WTC11 (cell line): ENCODE measurements at regions not wholly inside any gene's neighbourhood (a gene's known extent, or its start where the extent isn't known, plus 50 kb on each side); places are given as distances from the start of the nearest gene placed in this dataset.

Experiments used
- ATAC-seq: fragments of 200-7000 bp; cut with Tn5 transposase; 2 replicates; pipeline ENCODE4 v1.10.0; 2021; ENCODE audit warnings: mild to moderate bottlenecking, moderate library complexity
- CTCF ChIA-PET: fragments of 300-600 bp; sonication (Branson Sonifier 250); formaldehyde crosslinking; loops from one replicate; lab custom pipeline; 2021; ENCODE audit warnings: antibody characterized with exemption; lab: Charles Lee
- POLR2A ChIA-PET: fragments of 350-600 bp; sonication (Branson Sonifier 250); formaldehyde crosslinking; loops from one replicate; lab custom pipeline; 2021; ENCODE audit warnings: antibody characterized with exemption; lab: Charles Lee
- DNase-seq: peaks from one replicate; pipeline ENCODE4 v3.0.0; 2021; ENCODE audit warnings: low spot score
- H3K27ac Mint-ChIP-seq: 2 replicates; pipeline ENCODE4 v1.8.0; 2021; ENCODE audit warnings: mixed read lengths
- H3K27me3 Mint-ChIP-seq: 2 replicates; pipeline ENCODE4 v1.8.0; 2021; ENCODE audit warnings: low read depth, mild to moderate bottlenecking, moderate library complexity, mixed read lengths
- H3K36me3 Mint-ChIP-seq: 2 replicates; pipeline ENCODE4 v1.8.0; 2021; ENCODE audit warnings: mixed read lengths
- H3K4me1 Mint-ChIP-seq: 2 replicates; pipeline ENCODE4 v1.8.0; 2022; ENCODE audit warnings: mixed read lengths
- H3K4me3 Mint-ChIP-seq: 2 replicates; pipeline ENCODE4 v1.8.0; 2021; ENCODE audit warnings: mild to moderate bottlenecking, moderate library complexity, mixed read lengths
- H3K9me3 Mint-ChIP-seq: 2 replicates; pipeline ENCODE4 v1.8.0; 2021; ENCODE audit warnings: mixed read lengths
- AFF4 ChIP-seq: sonication (generic); formaldehyde crosslinking; IDR thresholded peaks from 2 replicates; pipeline ENCODE4 v1.8.1; 2023; ENCODE audit warnings: mild to moderate bottlenecking, missing genetic modification reagents, borderline replicate concordance
- EMX1 ChIP-seq: fragments of 250-450 bp; sonication (Bioruptor Pico); IDR thresholded peaks from 2 replicates; pipeline ENCODE4 v1.8.0; 2021; ENCODE audit warnings: mild to moderate bottlenecking
- ETV6 ChIP-seq: sonication (generic); formaldehyde crosslinking; IDR thresholded peaks from 2 replicates; pipeline ENCODE4 v1.8.1; 2022; ENCODE audit warnings: mild to moderate bottlenecking, missing genetic modification reagents
- FOXP4 ChIP-seq: sonication (generic); formaldehyde crosslinking; IDR thresholded peaks from 2 replicates; pipeline ENCODE4 v1.8.0; 2022; ENCODE audit warnings: mild to moderate bottlenecking, missing genetic modification reagents
- HMGA2 ChIP-seq: fragments of 250-450 bp; sonication (Bioruptor Pico); IDR thresholded peaks from 2 replicates; pipeline ENCODE4 v1.4.0; 2021; ENCODE audit warnings: mild to moderate bottlenecking, moderate library complexity
- MXD4 ChIP-seq: fragments of 250-450 bp; sonication (Bioruptor Pico); IDR thresholded peaks from 2 replicates; pipeline ENCODE4 v1.8.0; 2021; ENCODE audit warnings: mild to moderate bottlenecking, moderate library complexity, borderline replicate concordance
- NFE2L1 ChIP-seq: sonication (generic); formaldehyde crosslinking; IDR thresholded peaks from 2 replicates; pipeline ENCODE4 v1.8.1; 2023; ENCODE audit warnings: missing genetic modification reagents
- NR2C2 ChIP-seq: sonication (generic); formaldehyde crosslinking; IDR thresholded peaks from 2 replicates; pipeline ENCODE4 v1.8.0; 2022; ENCODE audit warnings: mild to moderate bottlenecking, missing genetic modification reagents
- OVOL2 ChIP-seq: fragments of 250-450 bp; sonication (Bioruptor Pico); IDR thresholded peaks from 2 replicates; pipeline ENCODE4 v1.9.0; 2021; ENCODE audit warnings: mild to moderate bottlenecking, borderline replicate concordance
- SP1 ChIP-seq: sonication (generic); formaldehyde crosslinking; conservative IDR thresholded peaks from 2 replicates; pipeline ENCODE4 v1.8.1; 2022; ENCODE audit warnings: missing genetic modification reagents
- TEAD1 ChIP-seq: sonication (generic); formaldehyde crosslinking; IDR thresholded peaks from 2 replicates; pipeline ENCODE4 v1.8.0; 2022; ENCODE audit warnings: mild to moderate bottlenecking, missing genetic modification reagents
- ZNF263 ChIP-seq: sonication (generic); formaldehyde crosslinking; IDR thresholded peaks from 2 replicates; pipeline ENCODE4 v1.8.1; 2022; ENCODE audit warnings: low read depth, mild to moderate bottlenecking, moderate library complexity, missing genetic modification reagents
- ZNF281 ChIP-seq: sonication (generic); formaldehyde crosslinking; IDR thresholded peaks from 2 replicates; pipeline ENCODE4 v1.8.0; 2023; ENCODE audit warnings: mild to moderate bottlenecking, missing genetic modification reagents
- TF ChIP-seq, protein P1 (sequence below): sonication (generic); formaldehyde crosslinking; IDR thresholded peaks from 2 replicates; pipeline ENCODE4 v1.8.1; 2022; ENCODE audit warnings: low read depth, mild to moderate bottlenecking, moderate library complexity, missing genetic modification reagents, borderline replicate concordance
- TF ChIP-seq, protein P2 (sequence below): sonication (generic); formaldehyde crosslinking; IDR thresholded peaks from 2 replicates; pipeline ENCODE4 v1.8.0; 2022; ENCODE audit warnings: mild to moderate bottlenecking, missing genetic modification reagents
- TF ChIP-seq, protein P3 (sequence below): fragments of 250-450 bp; sonication (Bioruptor Pico); IDR thresholded peaks from 2 replicates; pipeline ENCODE4 v1.9.0; 2021; ENCODE audit warnings: mild to moderate bottlenecking
- TF ChIP-seq, protein P4 (sequence below): sonication (generic); formaldehyde crosslinking; IDR thresholded peaks from 2 replicates; pipeline ENCODE4 v1.8.0; 2022; ENCODE audit warnings: mild to moderate bottlenecking, missing genetic modification reagents

- no peak for TF ChIP-seq AFF4 (CRISPR knock-in tag)
- TF ChIP-seq, protein P1, sequence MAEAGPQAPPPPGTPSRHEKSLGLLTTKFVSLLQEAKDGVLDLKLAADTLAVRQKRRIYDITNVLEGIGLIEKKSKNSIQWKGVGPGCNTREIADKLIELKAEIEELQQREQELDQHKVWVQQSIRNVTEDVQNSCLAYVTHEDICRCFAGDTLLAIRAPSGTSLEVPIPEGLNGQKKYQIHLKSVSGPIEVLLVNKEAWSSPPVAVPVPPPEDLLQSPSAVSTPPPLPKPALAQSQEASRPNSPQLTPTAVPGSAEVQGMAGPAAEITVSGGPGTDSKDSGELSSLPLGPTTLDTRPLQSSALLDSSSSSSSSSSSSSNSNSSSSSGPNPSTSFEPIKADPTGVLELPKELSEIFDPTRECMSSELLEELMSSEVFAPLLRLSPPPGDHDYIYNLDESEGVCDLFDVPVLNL (CRISPR knock-in tag) = no peak
These were observed 151.6 kb downstream of the FOXB1 start (continued) for GRCh38 chr15:60155661-60156060.

DNA sequence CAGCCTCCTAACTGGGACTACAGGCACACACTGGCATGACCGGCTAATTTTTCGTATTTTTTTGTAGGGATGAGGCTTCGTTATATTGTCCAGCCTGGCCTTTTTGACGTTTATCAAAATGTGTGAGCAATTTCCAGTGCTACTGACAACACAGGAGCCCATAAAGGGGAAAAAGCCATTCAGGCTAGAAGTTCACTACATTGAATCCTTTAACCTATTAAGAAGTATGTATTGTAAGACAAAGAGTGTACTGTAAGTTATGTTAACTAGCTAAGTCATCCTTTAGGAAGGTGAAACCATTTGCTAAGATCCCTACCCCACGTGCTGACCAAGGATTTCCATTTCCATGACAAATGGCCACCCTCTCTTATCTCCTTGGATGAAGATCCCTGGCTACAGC lies 156.8 kb downstream of the FOXB1 start:
- POLR2A ChIA-PET = interaction anchor here (0.6 kb wide), 1 partner anchor 8 kb away, joined by 8 read pairs; no protein-coding TSS in a partner anchor
- Mint-ChIP-seq H3K36me3 (0 out of 2 replicates have a peak, but pooled peaks cover 3% of the 10 kb centered on the region), H3K9me3 (peaks cover 9% of the 10 kb centered on the region), H3K27me3 (peaks cover 1% of the 10 kb centered on the region), H3K4me1 (peaks cover 25% of the 10 kb centered on the region), H3K27ac (no peak overlapping the region), H3K4me3 (no peak overlapping the region)
- CTCF ChIA-PET = interaction anchor here (1.8 kb wide), 1 partner anchor 19 kb away, joined by 6 read pairs; no protein-coding TSS in a partner anchor
- no peak for ATAC-seq
- no peak for DNase-seq
- no peak for TF ChIP-seq NFE2L1 (CRISPR knock-in tag)
- TF ChIP-seq, protein P2, sequence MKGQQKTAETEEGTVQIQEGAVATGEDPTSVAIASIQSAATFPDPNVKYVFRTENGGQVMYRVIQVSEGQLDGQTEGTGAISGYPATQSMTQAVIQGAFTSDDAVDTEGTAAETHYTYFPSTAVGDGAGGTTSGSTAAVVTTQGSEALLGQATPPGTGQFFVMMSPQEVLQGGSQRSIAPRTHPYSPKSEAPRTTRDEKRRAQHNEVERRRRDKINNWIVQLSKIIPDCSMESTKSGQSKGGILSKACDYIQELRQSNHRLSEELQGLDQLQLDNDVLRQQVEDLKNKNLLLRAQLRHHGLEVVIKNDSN = no peak
- TF ChIP-seq ETV6 (CRISPR knock-in tag) = no peak
- no peak for TF ChIP-seq EMX1 (CRISPR knock-in tag)
- no peak for TF ChIP-seq ZNF263 (CRISPR knock-in tag)
- no peak for TF ChIP-seq SP1 (CRISPR knock-in tag)
- TF ChIP-seq, protein P3, sequence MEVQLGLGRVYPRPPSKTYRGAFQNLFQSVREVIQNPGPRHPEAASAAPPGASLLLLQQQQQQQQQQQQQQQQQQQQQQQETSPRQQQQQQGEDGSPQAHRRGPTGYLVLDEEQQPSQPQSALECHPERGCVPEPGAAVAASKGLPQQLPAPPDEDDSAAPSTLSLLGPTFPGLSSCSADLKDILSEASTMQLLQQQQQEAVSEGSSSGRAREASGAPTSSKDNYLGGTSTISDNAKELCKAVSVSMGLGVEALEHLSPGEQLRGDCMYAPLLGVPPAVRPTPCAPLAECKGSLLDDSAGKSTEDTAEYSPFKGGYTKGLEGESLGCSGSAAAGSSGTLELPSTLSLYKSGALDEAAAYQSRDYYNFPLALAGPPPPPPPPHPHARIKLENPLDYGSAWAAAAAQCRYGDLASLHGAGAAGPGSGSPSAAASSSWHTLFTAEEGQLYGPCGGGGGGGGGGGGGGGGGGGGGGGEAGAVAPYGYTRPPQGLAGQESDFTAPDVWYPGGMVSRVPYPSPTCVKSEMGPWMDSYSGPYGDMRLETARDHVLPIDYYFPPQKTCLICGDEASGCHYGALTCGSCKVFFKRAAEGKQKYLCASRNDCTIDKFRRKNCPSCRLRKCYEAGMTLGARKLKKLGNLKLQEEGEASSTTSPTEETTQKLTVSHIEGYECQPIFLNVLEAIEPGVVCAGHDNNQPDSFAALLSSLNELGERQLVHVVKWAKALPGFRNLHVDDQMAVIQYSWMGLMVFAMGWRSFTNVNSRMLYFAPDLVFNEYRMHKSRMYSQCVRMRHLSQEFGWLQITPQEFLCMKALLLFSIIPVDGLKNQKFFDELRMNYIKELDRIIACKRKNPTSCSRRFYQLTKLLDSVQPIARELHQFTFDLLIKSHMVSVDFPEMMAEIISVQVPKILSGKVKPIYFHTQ (CRISPR knock-in tag) = no peak
- no peak for TF ChIP-seq FOXP4 (CRISPR knock-in tag)
- no peak for TF ChIP-seq MXD4
- no peak for TF ChIP-seq HMGA2
- no peak for TF ChIP-seq ZNF281 (CRISPR knock-in tag)
- no peak for TF ChIP-seq OVOL2 (CRISPR knock-in tag)
- TF ChIP-seq TEAD1 = no peak
- TF ChIP-seq, protein P4, sequence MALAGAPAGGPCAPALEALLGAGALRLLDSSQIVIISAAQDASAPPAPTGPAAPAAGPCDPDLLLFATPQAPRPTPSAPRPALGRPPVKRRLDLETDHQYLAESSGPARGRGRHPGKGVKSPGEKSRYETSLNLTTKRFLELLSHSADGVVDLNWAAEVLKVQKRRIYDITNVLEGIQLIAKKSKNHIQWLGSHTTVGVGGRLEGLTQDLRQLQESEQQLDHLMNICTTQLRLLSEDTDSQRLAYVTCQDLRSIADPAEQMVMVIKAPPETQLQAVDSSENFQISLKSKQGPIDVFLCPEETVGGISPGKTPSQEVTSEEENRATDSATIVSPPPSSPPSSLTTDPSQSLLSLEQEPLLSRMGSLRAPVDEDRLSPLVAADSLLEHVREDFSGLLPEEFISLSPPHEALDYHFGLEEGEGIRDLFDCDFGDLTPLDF (CRISPR knock-in tag) = no peak
- TF ChIP-seq NR2C2 (CRISPR knock-in tag) = no peak
